ENCODE measurements at regions not wholly inside any gene's neighbourhood (a gene's known extent, or its start where the extent isn't known, plus 50 kb on each side); places are given as distances from the start of the nearest gene placed in this dataset.

DNA sequence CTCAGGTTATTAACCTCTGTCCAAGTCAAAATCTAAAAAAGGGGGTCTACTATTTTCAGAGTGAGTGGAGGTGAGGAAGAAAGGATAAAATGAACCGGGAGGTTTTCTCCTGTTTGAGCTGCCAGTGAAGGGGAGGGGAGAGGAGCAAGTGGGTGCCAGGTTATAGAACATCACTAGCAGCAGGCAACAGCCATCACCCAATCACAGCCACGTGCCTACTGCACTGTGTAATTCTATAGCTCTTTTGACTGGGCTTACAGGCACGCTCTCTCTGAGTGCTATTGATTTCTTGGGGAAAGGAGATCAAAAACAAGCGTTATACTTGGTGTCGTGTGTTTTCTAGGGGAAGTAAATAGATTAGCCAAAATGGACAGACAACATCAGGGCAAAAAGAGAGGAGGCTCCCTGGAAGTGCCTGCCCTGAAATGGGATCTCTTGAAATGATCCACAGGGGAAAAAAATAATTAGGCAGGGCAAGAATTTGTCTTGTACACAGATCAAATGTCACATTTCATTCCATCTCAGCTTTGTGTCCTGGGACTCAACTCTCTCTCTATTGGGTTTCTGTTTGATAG is 300.5 kb upstream of the LCORL start:
- no peak for TF ChIP-seq ZNF70 (CRISPR knock-in tag; IDR thresholded peaks at IDR 0.05)
- no peak for TF ChIP-seq TOX (CRISPR knock-in tag; IDR thresholded peaks at IDR 0.05; ENCODE audit: borderline replicate concordance)
- TF ChIP-seq CSDC2 (CRISPR knock-in tag; IDR thresholded peaks at IDR 0.05), result no peak
- TF ChIP-seq, protein P1, sequence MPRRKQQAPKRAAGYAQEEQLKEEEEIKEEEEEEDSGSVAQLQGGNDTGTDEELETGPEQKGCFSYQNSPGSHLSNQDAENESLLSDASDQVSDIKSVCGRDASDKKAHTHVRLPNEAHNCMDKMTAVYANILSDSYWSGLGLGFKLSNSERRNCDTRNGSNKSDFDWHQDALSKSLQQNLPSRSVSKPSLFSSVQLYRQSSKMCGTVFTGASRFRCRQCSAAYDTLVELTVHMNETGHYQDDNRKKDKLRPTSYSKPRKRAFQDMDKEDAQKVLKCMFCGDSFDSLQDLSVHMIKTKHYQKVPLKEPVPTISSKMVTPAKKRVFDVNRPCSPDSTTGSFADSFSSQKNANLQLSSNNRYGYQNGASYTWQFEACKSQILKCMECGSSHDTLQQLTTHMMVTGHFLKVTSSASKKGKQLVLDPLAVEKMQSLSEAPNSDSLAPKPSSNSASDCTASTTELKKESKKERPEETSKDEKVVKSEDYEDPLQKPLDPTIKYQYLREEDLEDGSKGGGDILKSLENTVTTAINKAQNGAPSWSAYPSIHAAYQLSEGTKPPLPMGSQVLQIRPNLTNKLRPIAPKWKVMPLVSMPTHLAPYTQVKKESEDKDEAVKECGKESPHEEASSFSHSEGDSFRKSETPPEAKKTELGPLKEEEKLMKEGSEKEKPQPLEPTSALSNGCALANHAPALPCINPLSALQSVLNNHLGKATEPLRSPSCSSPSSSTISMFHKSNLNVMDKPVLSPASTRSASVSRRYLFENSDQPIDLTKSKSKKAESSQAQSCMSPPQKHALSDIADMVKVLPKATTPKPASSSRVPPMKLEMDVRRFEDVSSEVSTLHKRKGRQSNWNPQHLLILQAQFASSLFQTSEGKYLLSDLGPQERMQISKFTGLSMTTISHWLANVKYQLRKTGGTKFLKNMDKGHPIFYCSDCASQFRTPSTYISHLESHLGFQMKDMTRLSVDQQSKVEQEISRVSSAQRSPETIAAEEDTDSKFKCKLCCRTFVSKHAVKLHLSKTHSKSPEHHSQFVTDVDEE (CRISPR knock-in tag; IDR thresholded peaks at IDR 0.05), result no peak
- no peak for TF ChIP-seq TCF4 (CRISPR knock-in tag; IDR thresholded peaks at IDR 0.05; ENCODE audit: borderline replicate concordance)
- TF ChIP-seq PPARA (CRISPR knock-in tag; IDR thresholded peaks at IDR 0.05; ENCODE audit: borderline replicate concordance), result no peak
- TF ChIP-seq, protein P2, sequence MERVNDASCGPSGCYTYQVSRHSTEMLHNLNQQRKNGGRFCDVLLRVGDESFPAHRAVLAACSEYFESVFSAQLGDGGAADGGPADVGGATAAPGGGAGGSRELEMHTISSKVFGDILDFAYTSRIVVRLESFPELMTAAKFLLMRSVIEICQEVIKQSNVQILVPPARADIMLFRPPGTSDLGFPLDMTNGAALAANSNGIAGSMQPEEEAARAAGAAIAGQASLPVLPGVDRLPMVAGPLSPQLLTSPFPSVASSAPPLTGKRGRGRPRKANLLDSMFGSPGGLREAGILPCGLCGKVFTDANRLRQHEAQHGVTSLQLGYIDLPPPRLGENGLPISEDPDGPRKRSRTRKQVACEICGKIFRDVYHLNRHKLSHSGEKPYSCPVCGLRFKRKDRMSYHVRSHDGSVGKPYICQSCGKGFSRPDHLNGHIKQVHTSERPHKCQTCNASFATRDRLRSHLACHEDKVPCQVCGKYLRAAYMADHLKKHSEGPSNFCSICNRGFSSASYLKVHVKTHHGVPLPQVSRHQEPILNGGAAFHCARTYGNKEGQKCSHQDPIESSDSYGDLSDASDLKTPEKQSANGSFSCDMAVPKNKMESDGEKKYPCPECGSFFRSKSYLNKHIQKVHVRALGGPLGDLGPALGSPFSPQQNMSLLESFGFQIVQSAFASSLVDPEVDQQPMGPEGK (CRISPR knock-in tag; IDR thresholded peaks at IDR 0.05; ENCODE audit: borderline replicate concordance), result no peak
- TF ChIP-seq ESRRG (CRISPR knock-in tag; IDR thresholded peaks at IDR 0.05), result no peak
- TF ChIP-seq ZFP3 (CRISPR knock-in tag; IDR thresholded peaks at IDR 0.05), result no peak
- no peak for TF ChIP-seq BACH2 (CRISPR knock-in tag; IDR thresholded peaks at IDR 0.05; ENCODE audit: borderline replicate concordance)
- ATAC-seq, result no peak

DNA sequence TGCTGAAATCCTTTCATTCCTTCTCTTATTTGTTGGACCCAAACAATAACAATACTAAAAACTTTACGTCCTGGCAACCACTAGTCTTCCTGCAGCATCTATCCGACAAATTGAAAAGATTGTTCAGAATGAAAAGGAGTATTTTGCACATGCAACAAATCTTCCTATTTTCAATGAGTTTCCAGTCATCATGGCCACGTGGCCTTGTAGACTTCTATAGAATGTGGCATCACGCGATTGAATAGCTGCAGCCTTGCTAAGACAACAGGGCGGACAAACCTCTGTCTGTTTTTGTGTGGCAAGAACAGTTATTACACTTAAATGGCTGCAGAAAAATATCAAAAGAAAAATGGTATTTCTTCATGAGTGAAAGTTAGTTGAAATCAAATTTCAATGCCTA is 297.9 kb upstream of the LCORL start:
- TF ChIP-seq CSDC2 (CRISPR knock-in tag; IDR thresholded peaks at IDR 0.05) (no peak), ZFP3 (CRISPR knock-in tag; IDR thresholded peaks at IDR 0.05) (no peak), TOX (CRISPR knock-in tag; IDR thresholded peaks at IDR 0.05; ENCODE audit: borderline replicate concordance) (no peak), BACH2 (CRISPR knock-in tag; IDR thresholded peaks at IDR 0.05; ENCODE audit: borderline replicate concordance) (no peak), ZNF70 (CRISPR knock-in tag; IDR thresholded peaks at IDR 0.05) (no peak), ZFP30 (CRISPR knock-in tag; IDR thresholded peaks at IDR 0.05) (no peak), TCF4 (CRISPR knock-in tag; IDR thresholded peaks at IDR 0.05; ENCODE audit: borderline replicate concordance) (no peak), OSR1 (CRISPR knock-in tag; IDR thresholded peaks at IDR 0.05) (no peak)
- TF ChIP-seq, protein P3, sequence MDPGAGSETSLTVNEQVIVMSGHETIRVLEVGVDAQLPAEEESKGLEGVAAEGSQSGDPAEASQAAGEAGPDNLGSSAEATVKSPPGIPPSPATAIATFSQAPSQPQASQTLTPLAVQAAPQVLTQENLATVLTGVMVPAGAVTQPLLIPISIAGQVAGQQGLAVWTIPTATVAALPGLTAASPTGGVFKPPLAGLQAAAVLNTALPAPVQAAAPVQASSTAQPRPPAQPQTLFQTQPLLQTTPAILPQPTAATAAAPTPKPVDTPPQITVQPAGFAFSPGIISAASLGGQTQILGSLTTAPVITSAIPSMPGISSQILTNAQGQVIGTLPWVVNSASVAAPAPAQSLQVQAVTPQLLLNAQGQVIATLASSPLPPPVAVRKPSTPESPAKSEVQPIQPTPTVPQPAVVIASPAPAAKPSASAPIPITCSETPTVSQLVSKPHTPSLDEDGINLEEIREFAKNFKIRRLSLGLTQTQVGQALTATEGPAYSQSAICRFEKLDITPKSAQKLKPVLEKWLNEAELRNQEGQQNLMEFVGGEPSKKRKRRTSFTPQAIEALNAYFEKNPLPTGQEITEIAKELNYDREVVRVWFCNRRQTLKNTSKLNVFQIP (CRISPR knock-in tag; IDR thresholded peaks at IDR 0.05; ENCODE audit: borderline replicate concordance, low read depth), result no peak
- TF ChIP-seq, protein P1 (CRISPR knock-in tag; IDR thresholded peaks at IDR 0.05), result no peak
- TF ChIP-seq, protein P4, sequence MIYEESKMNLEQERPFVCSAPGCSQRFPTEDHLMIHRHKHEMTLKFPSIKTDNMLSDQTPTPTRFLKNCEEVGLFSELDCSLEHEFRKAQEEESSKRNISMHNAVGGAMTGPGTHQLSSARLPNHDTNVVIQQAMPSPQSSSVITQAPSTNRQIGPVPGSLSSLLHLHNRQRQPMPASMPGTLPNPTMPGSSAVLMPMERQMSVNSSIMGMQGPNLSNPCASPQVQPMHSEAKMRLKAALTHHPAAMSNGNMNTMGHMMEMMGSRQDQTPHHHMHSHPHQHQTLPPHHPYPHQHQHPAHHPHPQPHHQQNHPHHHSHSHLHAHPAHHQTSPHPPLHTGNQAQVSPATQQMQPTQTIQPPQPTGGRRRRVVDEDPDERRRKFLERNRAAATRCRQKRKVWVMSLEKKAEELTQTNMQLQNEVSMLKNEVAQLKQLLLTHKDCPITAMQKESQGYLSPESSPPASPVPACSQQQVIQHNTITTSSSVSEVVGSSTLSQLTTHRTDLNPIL (CRISPR knock-in tag; IDR thresholded peaks at IDR 0.05; ENCODE audit: low read depth), result no peak
- TF ChIP-seq, protein P5, sequence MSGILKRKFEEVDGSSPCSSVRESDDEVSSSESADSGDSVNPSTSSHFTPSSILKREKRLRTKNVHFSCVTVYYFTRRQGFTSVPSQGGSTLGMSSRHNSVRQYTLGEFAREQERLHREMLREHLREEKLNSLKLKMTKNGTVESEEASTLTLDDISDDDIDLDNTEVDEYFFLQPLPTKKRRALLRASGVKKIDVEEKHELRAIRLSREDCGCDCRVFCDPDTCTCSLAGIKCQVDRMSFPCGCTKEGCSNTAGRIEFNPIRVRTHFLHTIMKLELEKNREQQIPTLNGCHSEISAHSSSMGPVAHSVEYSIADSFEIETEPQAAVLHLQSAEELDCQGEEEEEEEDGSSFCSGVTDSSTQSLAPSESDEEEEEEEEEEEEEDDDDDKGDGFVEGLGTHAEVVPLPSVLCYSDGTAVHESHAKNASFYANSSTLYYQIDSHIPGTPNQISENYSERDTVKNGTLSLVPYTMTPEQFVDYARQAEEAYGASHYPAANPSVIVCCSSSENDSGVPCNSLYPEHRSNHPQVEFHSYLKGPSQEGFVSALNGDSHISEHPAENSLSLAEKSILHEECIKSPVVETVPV (CRISPR knock-in tag; IDR thresholded peaks at IDR 0.05), result no peak
- ATAC-seq, result no peak

Measured in SK-N-SH treated with all-trans-retinoic acid at 6 μM for 48 hours (cell line).